Brain microvascular endothelial cell (primary cell): ENCODE measurements at regions not wholly inside any gene's neighbourhood (a gene's known extent, or its start where the extent isn't known, plus 50 kb on each side); places are given as distances from the start of the nearest gene placed in this dataset.
A peak's percentile ranks its signal among the peaks of the same experiment; 100 is the strongest.

Experiments
- DNase-seq: peaks from one replicate; pipeline ENCODE4 v3.0.0-alpha.2; 2020
- H3K27ac ChIP-seq: fragments of 250-450 bp; sonication (Bioruptor Pico); 2 replicates; pipeline ENCODE4 v1.5.1; 2020; ENCODE audit warnings: mild to moderate bottlenecking, moderate library complexity
- H3K27me3 ChIP-seq: fragments of 250-450 bp; sonication (Bioruptor Pico); replicated peaks from 2 replicates; pipeline ENCODE4 v1.5.1; 2020; ENCODE audit warnings: mild to moderate bottlenecking
- H3K36me3 ChIP-seq: fragments of 250-450 bp; sonication (Bioruptor Pico); replicated peaks from 2 replicates; pipeline ENCODE4 v1.5.1; 2020; ENCODE audit warnings: mild to moderate bottlenecking
- H3K4me3 ChIP-seq: 2 replicates; pipeline ENCODE4 v1.5.1; 2011; ENCODE audit warnings: low read depth, mild to moderate bottlenecking, control low read depth, low read length, moderate library complexity
- in situ Hi-C: cut with HindIII; loops from 2 replicates; pipeline ENCODE4 v1.10.0; 2017; ENCODE audit warnings: low sequenced_read_pairs, low pct_ligation_motif_present
- TF ChIP-seq, protein P1 (sequence below): IDR thresholded peaks from 2 replicates; pipeline ENCODE4 v1.5.1; 2011; ENCODE audit warnings: low read depth, mild to moderate bottlenecking, moderate library complexity, low read length, control low read depth, inconsistent platforms; ENCODE audit errors: missing control alignments

DNA sequence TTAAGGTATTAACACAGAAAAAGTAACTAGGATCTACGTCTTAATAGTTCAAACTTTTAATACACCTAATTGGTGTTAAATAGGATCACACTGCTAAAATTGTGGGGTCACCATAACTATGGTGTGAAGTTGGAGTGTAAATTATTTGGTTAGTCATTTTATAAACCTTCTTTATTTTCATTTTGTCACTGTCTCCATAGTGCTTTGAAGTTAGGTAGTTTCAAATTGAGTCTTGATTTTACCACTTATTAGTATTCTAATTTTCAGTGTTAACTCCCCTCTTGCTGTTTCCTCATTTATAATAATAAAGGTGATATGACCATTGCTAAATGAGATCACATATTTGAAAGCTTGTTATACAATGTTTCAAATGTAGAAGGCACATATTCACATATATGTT is 738.1 kb upstream of the CHRM3 start:
- no peak for DNase-seq
- Histone ChIP-seq H3K27me3 (no peaks in the 10 kb centered on the region), H3K4me3 (no peak overlapping the region), H3K36me3 (no peaks in the 10 kb centered on the region), H3K27ac (peak overlapping the region; percentile 99)
- in situ Hi-C loops = no loop called here
- TF ChIP-seq, protein P1, sequence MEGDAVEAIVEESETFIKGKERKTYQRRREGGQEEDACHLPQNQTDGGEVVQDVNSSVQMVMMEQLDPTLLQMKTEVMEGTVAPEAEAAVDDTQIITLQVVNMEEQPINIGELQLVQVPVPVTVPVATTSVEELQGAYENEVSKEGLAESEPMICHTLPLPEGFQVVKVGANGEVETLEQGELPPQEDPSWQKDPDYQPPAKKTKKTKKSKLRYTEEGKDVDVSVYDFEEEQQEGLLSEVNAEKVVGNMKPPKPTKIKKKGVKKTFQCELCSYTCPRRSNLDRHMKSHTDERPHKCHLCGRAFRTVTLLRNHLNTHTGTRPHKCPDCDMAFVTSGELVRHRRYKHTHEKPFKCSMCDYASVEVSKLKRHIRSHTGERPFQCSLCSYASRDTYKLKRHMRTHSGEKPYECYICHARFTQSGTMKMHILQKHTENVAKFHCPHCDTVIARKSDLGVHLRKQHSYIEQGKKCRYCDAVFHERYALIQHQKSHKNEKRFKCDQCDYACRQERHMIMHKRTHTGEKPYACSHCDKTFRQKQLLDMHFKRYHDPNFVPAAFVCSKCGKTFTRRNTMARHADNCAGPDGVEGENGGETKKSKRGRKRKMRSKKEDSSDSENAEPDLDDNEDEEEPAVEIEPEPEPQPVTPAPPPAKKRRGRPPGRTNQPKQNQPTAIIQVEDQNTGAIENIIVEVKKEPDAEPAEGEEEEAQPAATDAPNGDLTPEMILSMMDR = no peak

DNA sequence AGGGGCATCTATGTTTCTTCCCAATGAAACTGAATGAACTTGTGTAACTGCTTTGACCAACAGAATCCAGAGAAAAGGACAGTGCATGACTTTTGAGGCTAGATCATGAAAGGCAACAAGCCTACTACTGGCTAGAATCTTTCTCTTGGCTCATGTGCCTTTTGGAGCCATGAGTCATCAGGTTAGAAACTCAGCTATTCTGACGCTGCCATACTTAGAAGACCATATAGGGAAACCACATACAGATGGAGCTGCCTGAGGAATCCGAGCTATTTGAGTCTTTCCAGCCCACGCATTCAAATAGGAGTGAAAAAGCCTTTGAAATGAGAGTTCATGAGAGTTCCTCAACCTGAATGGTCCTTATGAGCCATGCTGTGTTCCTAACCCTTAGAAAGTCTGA is 738.5 kb upstream of the CHRM3 start:
- in situ Hi-C loops = no loop called here
- H3K27me3 ChIP-seq = no peaks in the 10 kb centered on the region
- H3K4me3 ChIP-seq = no peak overlapping the region
- H3K27ac ChIP-seq = peak overlapping the region; percentile 99
- TF ChIP-seq, protein P1 = no peak
- peak; percentile 99 for DNase-seq
- H3K36me3 ChIP-seq = no peaks in the 10 kb centered on the region

DNA sequence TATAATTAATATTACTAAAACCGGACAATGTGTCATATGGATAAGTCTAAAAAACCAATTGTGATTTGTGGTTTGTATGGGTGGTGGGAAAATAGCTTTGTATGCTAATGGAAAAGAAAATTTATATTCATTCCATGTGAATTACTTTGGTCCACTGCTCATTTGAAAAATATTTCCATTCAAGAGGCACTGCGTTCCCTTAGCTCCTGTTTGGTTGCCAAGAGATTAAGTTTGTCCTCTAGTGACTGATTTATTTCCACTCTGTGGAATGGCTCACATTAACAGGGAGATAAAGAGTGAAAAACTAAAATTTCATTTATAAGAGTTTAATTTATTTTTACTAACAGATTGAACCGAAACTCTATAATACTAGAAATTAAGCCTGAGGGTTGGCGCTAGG is 744.1 kb upstream of the CHRM3 start:
- H3K36me3 ChIP-seq = no peaks in the 10 kb centered on the region
- H3K27me3 ChIP-seq = no peaks in the 10 kb centered on the region
- in situ Hi-C loops = no loop called here
- TF ChIP-seq, protein P1 = no peak
- DNase-seq = peak; percentile 49
- H3K27ac ChIP-seq = peak overlapping the region; percentile 52
- H3K4me3 ChIP-seq = no peak overlapping the region

DNA sequence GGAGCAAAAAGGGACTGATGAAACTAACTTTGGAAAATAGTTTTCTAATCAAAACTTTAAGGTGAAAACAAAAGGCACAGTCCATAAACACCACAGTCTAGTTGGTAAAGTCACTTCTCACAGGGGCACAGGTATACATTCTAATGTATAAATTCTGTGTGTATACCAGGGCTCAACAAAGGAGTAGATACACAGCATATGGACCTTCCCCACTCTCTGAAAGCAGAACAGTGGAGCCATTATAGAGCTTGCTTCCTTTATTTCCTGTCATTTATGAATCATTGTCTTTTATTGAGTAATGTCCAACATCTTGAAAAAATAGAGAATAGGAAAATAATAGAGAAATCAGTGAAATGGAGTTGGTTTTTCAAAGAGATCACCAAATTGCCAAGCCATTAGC is 746.5 kb upstream of the CHRM3 start:
- DNase-seq = no peak
- in situ Hi-C loops = no loop called here
- Histone ChIP-seq H3K36me3 (no peaks in the 10 kb centered on the region), H3K27me3 (no peaks in the 10 kb centered on the region), H3K27ac (no peak overlapping the region), H3K4me3 (no peak overlapping the region)
- TF ChIP-seq, protein P1 = no peak

DNA sequence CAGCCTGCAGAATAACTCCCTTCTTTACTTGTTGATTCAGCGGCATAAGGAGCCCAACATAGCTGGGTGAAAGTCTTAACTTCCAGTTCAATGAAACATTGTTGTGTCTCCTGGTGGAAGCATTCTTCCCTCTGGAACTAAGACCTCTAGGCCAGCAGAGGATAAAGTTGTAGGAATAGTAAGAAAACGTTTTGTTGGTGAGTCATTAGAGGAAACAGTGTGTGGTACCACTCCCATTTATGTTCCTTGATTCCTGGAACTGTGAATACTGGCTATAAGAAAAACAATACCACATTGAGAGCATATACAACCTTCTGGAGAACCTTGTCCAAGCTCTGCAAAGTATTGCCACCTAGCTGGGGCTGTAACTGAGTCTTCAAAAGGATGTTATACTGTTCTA is 737.4 kb upstream of the ZP4 start:
- in situ Hi-C loops = no loop called here
- TF ChIP-seq, protein P1 = no peak
- H3K36me3 ChIP-seq = no peaks in the 10 kb centered on the region
- no peak overlapping the region for H3K27ac ChIP-seq
- no peak overlapping the region for H3K4me3 ChIP-seq
- H3K27me3 ChIP-seq = no peaks in the 10 kb centered on the region
- DNase-seq = no peak

DNA sequence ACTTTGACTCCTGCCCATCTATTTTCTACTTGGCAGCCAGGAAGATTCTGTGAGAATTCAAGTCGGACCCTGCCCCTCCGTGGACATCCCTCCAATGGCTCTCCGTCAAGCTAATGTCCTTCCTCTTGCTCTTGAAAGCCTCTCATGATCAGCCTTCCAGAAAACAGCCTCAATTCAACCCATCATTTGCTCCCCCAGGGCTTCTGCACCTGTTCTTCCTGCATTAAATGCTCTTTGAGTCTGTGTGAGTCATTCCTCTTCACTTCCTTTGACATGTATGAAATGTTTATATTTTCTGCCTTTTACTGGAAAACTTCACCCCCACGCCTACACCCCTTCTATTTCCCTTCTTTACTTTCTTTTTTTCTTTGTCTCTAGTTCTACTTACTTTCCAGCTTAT is 734.1 kb upstream of the ZP4 start:
- no peak for DNase-seq
- Histone ChIP-seq H3K27ac (no peak overlapping the region), H3K36me3 (no peaks in the 10 kb centered on the region), H3K27me3 (no peaks in the 10 kb centered on the region), H3K4me3 (no peak overlapping the region)
- TF ChIP-seq, protein P1 = no peak
- in situ Hi-C loops = no loop called here
